A549 (cell line): ENCODE measurements at regions not wholly inside any gene's neighbourhood (a gene's known extent, or its start where the extent isn't known, plus 50 kb on each side); places are given as distances from the start of the nearest gene placed in this dataset.
A peak's percentile ranks its signal among the peaks of the same experiment; 100 is the strongest.

Source experiments
- EP300 ChIP-seq, 2 experiments: fragments of >200 bp; sonication (Bioruptor Twin); formaldehyde crosslinking; IDR thresholded peaks; 2 replicates in 1 of 2; 3 replicates in 1 of 2; pipeline ENCODE4 v1.6.1; 2016 to 2017
- MAFK ChIP-seq: fragments of 450-650 bp; IDR thresholded peaks from 2 replicates; pipeline ENCODE4 v1.6.1; 2014; ENCODE audit not compliant: partially characterized antibody
- POLR2A ChIP-seq: IDR thresholded peaks from 2 replicates; pipeline ENCODE4 v1.6.1; 2012; ENCODE audit warnings: mild to moderate bottlenecking, low read length
- SMC3 ChIP-seq: fragments of >200 bp; sonication (Bioruptor Twin); formaldehyde crosslinking; IDR thresholded peaks from 3 replicates; pipeline ENCODE4 v1.6.1; 2018; ENCODE audit warnings: inconsistent platforms
- ZC3H11A ChIP-seq: fragments of 450-650 bp; IDR thresholded peaks from 2 replicates; pipeline ENCODE4 v1.6.1; 2014; ENCODE audit warnings: antibody characterized with exemption, mild to moderate bottlenecking
- TF ChIP-seq, protein P1 (sequence below): fragments of >200 bp; sonication (Bioruptor Twin); formaldehyde crosslinking; IDR thresholded peaks from 3 replicates; pipeline ENCODE4 v1.5.1; 2016
- TF ChIP-seq, protein P2 (sequence below): fragments of 450-650 bp; IDR thresholded peaks from 2 replicates; pipeline ENCODE4 v1.6.1; 2014; ENCODE audit warnings: antibody characterized with exemption
- TF ChIP-seq, protein P3 (sequence below): IDR thresholded peaks from 2 replicates; pipeline ENCODE4 v1.6.1; 2012

DNA sequence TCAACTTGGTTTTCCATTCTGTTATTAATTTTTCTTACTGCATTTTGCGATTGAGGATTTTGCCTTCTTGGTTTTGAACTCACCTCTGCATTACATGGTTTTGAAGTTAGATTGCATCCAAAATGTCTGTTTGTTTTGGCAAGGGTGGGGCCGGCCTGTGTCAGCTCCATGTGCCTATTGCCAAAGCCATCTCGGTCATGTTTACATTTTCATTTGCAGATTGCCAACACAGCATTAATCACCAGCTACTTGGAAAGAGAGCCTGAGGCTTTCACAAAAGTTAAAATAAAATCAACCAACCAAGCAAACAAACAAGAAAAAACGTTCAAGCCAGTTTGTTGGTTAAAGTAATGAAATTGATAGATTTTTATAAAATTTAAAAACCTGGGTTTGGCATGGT lies 695.8 kb downstream of the TYW1 start:
- TF ChIP-seq EP300 (IDR thresholded peaks at IDR 0.05) (no peak), ZC3H11A (no peak), SMC3 (no peak), POLR2A (no peak), MAFK (peak; percentile 79)
- TF ChIP-seq, protein P1, sequence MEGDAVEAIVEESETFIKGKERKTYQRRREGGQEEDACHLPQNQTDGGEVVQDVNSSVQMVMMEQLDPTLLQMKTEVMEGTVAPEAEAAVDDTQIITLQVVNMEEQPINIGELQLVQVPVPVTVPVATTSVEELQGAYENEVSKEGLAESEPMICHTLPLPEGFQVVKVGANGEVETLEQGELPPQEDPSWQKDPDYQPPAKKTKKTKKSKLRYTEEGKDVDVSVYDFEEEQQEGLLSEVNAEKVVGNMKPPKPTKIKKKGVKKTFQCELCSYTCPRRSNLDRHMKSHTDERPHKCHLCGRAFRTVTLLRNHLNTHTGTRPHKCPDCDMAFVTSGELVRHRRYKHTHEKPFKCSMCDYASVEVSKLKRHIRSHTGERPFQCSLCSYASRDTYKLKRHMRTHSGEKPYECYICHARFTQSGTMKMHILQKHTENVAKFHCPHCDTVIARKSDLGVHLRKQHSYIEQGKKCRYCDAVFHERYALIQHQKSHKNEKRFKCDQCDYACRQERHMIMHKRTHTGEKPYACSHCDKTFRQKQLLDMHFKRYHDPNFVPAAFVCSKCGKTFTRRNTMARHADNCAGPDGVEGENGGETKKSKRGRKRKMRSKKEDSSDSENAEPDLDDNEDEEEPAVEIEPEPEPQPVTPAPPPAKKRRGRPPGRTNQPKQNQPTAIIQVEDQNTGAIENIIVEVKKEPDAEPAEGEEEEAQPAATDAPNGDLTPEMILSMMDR, result no peak
- TF ChIP-seq, protein P2, sequence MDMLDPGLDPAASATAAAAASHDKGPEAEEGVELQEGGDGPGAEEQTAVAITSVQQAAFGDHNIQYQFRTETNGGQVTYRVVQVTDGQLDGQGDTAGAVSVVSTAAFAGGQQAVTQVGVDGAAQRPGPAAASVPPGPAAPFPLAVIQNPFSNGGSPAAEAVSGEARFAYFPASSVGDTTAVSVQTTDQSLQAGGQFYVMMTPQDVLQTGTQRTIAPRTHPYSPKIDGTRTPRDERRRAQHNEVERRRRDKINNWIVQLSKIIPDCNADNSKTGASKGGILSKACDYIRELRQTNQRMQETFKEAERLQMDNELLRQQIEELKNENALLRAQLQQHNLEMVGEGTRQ, result no peak
- TF ChIP-seq, protein P3, sequence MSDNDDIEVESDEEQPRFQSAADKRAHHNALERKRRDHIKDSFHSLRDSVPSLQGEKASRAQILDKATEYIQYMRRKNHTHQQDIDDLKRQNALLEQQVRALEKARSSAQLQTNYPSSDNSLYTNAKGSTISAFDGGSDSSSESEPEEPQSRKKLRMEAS, result no peak
